Endothelial cell (in vitro differentiated cells): ENCODE measurements at regions not wholly inside any gene's neighbourhood (a gene's known extent, or its start where the extent isn't known, plus 50 kb on each side); places are given as distances from the start of the nearest gene placed in this dataset.
A peak's percentile ranks its signal among the peaks of the same experiment; 100 is the strongest.

Experiments
- DNase-seq: peaks from one replicate; pipeline ENCODE4 v3.0.0; 2021; ENCODE audit warnings: low spot score
- H3K27ac Mint-ChIP-seq: one replicate; pipeline ENCODE4 v1.8.0; 2021; ENCODE audit warnings: mixed read lengths, inconsistent platforms; ENCODE audit not compliant: unreplicated experiment
- H3K27me3 Mint-ChIP-seq: one replicate; pipeline ENCODE4 v1.8.0; 2021; ENCODE audit warnings: mild to moderate bottlenecking, moderate library complexity, mixed read lengths, inconsistent platforms; ENCODE audit not compliant: unreplicated experiment
- H3K36me3 Mint-ChIP-seq: one replicate; pipeline ENCODE4 v1.8.0; 2021; ENCODE audit warnings: mild to moderate bottlenecking, low read depth, mixed read lengths, inconsistent platforms; ENCODE audit not compliant: unreplicated experiment
- H3K4me1 Mint-ChIP-seq: one replicate; pipeline ENCODE4 v1.8.0; 2021; ENCODE audit warnings: mild to moderate bottlenecking, mixed read lengths, inconsistent platforms; ENCODE audit not compliant: unreplicated experiment
- H3K4me3 Mint-ChIP-seq: one replicate; pipeline ENCODE4 v1.8.0; 2021; ENCODE audit warnings: mild to moderate bottlenecking, mixed read lengths, inconsistent platforms; ENCODE audit not compliant: unreplicated experiment
- H3K9me3 Mint-ChIP-seq: one replicate; pipeline ENCODE4 v1.8.0; 2021; ENCODE audit warnings: mixed read lengths, inconsistent platforms; ENCODE audit not compliant: unreplicated experiment
- TF ChIP-seq, protein P1 (sequence below): fragments of 200-600 bp; sonication (generic); IDR thresholded peaks from one replicate; pipeline ENCODE4 v1.5.0; 2021; ENCODE audit warnings: antibody characterized with exemption; ENCODE audit not compliant: unreplicated experiment

GRCh38 chr18:10207682-10208345 lies 246.6 kb upstream of the APCDD1 start:
- no peaks in the 10 kb centered on the region for H3K36me3 Mint-ChIP-seq
- no peak for DNase-seq
- TF ChIP-seq, protein P1, sequence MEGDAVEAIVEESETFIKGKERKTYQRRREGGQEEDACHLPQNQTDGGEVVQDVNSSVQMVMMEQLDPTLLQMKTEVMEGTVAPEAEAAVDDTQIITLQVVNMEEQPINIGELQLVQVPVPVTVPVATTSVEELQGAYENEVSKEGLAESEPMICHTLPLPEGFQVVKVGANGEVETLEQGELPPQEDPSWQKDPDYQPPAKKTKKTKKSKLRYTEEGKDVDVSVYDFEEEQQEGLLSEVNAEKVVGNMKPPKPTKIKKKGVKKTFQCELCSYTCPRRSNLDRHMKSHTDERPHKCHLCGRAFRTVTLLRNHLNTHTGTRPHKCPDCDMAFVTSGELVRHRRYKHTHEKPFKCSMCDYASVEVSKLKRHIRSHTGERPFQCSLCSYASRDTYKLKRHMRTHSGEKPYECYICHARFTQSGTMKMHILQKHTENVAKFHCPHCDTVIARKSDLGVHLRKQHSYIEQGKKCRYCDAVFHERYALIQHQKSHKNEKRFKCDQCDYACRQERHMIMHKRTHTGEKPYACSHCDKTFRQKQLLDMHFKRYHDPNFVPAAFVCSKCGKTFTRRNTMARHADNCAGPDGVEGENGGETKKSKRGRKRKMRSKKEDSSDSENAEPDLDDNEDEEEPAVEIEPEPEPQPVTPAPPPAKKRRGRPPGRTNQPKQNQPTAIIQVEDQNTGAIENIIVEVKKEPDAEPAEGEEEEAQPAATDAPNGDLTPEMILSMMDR: no peak
- H3K27ac Mint-ChIP-seq: no peak overlapping the region
- no peak overlapping the region for H3K4me3 Mint-ChIP-seq
- H3K4me1 Mint-ChIP-seq: no peaks in the 10 kb centered on the region
- H3K9me3 Mint-ChIP-seq: no peaks in the 10 kb centered on the region
- peaks cover 4% of the 10 kb centered on the region for H3K27me3 Mint-ChIP-seq

DNA sequence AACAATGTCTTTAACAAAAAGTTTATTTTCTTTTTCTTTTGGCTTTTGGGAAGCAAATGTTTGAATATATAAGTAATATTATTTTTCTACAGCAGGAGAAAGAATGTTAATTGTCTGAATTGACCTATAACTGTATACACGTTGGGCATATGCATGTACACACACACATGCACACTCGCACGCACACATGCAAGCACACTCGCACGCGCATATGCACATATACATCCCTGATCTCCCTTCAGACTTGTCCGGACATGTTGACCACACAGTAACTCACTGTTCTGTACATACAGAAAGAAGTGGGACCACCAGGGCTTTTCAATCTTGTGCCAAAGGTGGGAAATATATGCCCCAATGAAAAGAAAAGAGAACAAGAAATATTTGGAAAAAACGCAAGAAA lies 245.1 kb upstream of the APCDD1 start:
- H3K27ac Mint-ChIP-seq: no peak overlapping the region

GRCh38 chr18:10210057-10210633 lies 244.3 kb upstream of the APCDD1 start:
- no peaks in the 10 kb centered on the region for H3K36me3 Mint-ChIP-seq
- H3K4me3 Mint-ChIP-seq: no peak overlapping the region
- no peak for DNase-seq
- TF ChIP-seq, protein P1: no peak
- H3K27ac Mint-ChIP-seq: no peak overlapping the region
- H3K9me3 Mint-ChIP-seq: no peaks in the 10 kb centered on the region
- H3K4me1 Mint-ChIP-seq: no peaks in the 10 kb centered on the region
- peaks cover 2% of the 10 kb centered on the region for H3K27me3 Mint-ChIP-seq

More for the DNA sequence above, 245.1 kb upstream of the APCDD1 start:
- no peaks in the 10 kb centered on the region for H3K36me3 Mint-ChIP-seq
- DNase-seq: no peak
- peaks cover 4% of the 10 kb centered on the region for H3K27me3 Mint-ChIP-seq
- no peaks in the 10 kb centered on the region for H3K4me1 Mint-ChIP-seq
- H3K4me3 Mint-ChIP-seq: no peak overlapping the region
- no peaks in the 10 kb centered on the region for H3K9me3 Mint-ChIP-seq
- TF ChIP-seq, protein P1: no peak

- TF ChIP-seq, protein P1: no peak
- Mint-ChIP-seq H3K4me1 (no peaks in the 10 kb centered on the region), H3K9me3 (no peaks in the 10 kb centered on the region), H3K4me3 (no peak overlapping the region), H3K36me3 (peaks cover 5% of the 10 kb centered on the region), H3K27me3 (peaks cover 2% of the 10 kb centered on the region), H3K27ac (peak overlapping the region; percentile 77)
- no peak for DNase-seq
These were observed 240.9 kb upstream of the APCDD1 start for GRCh38 chr18:10213526-10213925.

DNA sequence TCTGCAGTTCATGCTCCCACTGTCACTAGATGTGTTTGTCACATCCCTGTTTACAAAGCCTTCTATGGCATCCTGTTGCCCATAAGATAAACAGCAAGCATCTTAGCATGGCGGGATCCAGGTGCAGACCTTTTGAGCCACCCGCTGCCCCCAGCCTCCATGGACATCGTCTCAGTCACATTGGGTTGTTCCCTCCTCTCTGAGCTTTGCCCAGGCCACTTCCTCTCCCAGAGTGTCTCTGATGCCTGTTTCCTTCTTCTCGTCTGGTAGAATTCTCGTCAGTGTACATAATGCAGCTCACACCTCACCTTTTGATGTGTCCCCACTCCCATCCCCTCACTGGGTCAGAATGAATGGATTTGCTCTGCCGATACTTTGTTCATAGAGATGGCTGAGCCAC lies 239.0 kb upstream of the APCDD1 start:
- H3K27ac Mint-ChIP-seq: no peak overlapping the region
- H3K27me3 Mint-ChIP-seq: peaks cover 2% of the 10 kb centered on the region
- DNase-seq: no peak
- no peaks in the 10 kb centered on the region for H3K4me1 Mint-ChIP-seq
- H3K4me3 Mint-ChIP-seq: no peak overlapping the region
- H3K9me3 Mint-ChIP-seq: no peaks in the 10 kb centered on the region
- TF ChIP-seq, protein P1: no peak
- H3K36me3 Mint-ChIP-seq: peaks cover 5% of the 10 kb centered on the region
